Hypothalamus (tissue), 51 donors: ENCODE measurements at regions not wholly inside any gene's neighbourhood (a gene's known extent, or its start where the extent isn't known, plus 50 kb on each side); places are given as distances from the start of the nearest gene placed in this dataset.

Experiments used
- DNase-seq, 51 donors: peaks; one replicate each; lab custom pipeline; 2025; lab: John Stamatoyannopoulos, UW

- no peak for DNase-seq
Measured at GRCh38 chr5:2201011-2201410, 318.3 kb upstream of the IRX4 start.

DNA sequence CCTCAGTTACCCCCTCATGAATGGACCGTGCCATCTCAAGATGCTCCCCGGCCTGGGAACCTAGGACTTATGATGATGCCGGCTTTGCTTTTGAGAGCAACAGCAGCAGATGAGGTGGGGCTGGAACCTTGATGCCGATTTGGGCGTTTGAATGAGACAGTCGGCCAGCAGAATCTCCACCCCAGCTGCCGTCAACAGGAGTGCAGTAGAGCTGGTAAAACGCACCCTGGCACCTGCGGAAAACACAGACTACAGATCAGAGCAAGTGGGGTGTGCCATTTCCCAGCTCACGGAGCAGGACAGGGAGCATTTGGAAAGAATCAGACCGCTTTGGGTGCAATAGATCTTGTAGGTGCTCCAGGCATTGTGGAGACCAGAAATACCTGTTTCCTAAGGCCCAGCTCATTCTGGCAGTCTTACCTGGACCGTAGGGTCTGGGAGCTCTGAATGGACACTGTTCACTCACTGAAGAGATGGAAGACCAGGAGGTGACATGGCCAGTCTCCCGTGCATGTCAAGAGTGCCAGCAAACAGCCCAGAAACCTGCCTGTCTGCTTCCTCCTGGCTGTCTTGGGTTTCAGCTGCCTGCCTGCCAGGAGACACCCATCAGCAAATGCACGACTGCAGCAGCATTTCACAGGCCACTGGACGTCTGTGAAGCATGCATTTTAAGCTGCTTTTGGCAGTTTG, 317.7 kb upstream of the IRX4 start:
- no peak for DNase-seq

DNA sequence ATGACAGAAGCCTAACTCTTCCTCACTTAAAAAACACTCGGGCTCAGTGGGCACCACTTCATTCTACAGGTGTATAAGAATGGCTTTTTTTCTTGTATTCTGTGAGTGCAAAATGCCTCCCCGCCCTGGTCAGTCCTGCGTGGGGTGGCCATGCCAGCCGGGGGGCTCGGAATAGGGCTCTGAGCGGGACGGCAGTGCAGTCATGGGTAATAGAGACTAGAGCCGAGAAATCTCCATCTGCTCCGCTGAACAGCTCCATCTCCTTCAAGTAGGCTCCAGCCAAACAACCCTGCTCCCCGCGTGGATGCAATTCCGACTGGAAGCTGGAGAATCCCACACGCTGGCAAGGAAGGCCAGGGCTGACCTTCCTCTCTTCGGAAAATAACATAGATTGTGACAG, 317.0 kb upstream of the IRX4 start:
- no peak for DNase-seq

DNA sequence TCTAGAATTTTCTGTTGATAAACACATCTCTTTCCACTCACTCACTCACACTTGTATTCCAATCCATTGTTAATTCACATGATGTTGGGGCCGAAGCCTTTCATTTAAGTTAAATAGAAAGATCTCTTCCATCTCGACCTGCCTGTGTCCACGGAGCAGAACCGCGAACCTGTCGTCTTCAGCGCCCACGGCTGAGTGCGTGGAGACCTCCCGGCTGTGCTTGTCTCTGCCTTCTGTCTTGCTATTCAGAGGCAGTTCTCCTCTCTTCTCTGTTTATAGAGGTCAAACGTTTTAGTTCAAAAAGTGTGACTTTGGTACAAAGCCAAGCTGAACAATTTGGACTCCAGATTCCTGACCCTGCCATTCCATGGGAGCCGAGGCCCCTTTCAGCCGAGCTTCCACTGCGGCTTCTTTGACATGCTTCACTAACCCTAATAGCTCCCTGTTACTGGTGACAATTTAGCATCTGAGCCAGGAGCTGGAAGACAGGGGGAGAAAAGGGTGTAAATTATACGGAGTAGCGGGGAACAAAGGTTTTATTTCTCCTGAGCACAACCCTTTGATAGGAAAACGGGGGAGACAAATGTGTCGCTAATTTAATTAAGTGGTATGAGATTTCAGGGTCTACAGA, 314.4 kb upstream of the IRX4 start:
- DNase-seq = no peak

GRCh38 chr5:2196416-2196815, 313.7 kb upstream of the IRX4 start:
- DNase-seq = no peak

DNA sequence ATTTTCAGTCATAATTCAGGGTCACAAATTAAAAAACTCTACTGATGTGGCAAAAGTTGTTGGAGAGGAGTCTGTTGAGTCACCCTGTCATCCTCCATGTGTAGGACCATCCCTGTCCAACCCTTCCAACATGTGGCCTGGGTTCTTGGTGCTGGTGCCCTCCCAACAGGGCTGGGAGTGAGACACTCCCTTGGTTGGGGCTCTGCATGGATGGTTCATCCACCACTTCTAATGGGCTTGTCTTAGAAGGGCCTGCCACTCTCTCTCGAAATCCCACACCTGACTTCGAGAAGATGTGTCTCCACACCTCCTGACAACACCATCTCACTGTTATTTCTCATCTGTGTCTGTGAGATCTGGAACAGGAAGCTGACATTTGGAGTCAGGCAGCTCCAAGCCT, 312.2 kb upstream of the IRX4 start:
- DNase-seq = no peak

DNA sequence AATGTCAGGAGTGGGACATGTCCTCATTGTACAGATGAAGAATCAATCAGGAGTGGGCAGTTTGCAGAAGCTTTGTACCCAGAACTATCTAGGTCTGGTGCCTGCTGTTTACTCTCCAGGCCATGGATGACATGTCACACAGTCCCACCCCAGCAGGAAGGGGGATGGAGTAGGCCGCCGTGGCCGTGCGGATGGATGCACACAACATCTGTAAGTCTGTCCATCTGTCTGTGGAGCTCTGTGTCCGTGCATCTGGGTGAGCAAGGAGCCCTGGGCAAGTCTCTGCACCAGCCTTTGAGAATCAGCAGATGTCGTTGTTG, 311.5 kb upstream of the IRX4 start:
- DNase-seq = no peak

DNA sequence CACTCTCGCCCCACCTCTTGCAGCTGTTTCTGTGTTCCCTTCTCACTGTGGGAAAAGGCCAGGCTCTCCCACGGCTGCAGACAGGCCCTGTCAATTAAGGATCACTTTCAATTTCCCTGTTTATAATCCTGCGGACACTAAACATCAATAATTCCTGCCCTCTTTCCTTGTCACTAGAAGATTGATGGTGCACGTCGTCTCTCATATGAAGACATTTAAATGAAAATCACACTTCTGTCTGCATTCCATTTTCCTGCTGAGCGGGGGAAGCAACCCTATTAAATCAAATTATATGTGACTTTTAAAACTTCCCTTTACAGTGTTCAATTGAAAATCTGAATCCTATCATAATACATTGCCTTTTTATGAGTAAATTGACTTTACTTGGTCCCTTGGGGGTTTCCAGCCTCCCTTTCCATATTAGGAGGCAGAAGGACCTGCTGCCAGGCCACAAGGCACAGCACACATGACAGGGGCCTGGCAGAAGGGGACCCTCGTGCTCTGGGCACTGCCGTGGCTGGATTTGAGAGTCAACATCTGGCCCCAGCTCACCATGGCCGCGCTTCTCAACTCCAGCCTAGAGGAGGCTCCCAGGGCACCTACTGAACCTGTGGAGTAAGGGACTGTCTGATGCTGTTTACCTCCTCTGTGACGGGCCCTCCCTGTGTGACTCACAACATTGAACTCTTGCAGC, 311.0 kb upstream of the IRX4 start:
- no peak for DNase-seq

DNA sequence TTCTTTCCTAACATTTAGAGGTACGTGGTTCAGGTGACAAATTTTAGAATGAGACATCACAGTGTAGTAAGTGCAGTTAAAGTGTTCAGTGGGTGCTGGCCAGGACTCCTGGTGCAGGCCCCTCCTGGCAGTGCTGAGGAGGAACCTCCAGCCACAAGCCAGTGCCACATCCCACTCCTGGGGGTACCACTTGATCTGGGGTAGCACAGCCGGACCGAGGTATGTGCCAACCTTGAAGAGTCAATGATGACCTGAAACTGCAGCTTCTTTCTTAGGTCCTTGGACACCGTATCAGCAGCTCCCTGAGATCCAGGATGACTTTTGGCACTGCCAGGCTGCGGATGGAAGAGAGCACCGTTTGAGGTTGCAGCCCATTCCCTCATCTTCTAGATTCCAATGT, 310.4 kb upstream of the IRX4 start:
- DNase-seq = no peak

GRCh38 chr5:2192496-2192895, 309.8 kb upstream of the IRX4 start:
- no peak for DNase-seq

DNA sequence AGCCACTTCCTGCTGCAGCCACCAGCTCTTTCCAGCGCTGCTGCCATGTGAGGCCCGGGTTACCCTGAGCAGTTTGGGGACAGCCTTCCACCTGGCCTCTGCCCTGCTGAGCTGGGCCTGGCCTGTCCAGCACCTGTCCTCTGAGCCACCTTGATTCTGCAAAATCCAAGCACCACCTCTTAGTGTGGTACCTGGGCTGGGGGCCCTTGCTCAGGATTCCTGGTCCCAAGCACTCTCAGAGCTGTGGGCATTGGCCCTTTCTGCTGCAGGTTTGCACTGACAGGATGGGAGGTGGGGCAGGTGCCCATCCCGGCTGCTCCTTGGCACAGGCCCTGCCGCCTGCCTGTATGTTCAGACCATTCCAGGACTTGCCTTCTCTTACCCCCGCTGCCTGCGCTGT, 309.2 kb upstream of the IRX4 start:
- DNase-seq = no peak

DNA sequence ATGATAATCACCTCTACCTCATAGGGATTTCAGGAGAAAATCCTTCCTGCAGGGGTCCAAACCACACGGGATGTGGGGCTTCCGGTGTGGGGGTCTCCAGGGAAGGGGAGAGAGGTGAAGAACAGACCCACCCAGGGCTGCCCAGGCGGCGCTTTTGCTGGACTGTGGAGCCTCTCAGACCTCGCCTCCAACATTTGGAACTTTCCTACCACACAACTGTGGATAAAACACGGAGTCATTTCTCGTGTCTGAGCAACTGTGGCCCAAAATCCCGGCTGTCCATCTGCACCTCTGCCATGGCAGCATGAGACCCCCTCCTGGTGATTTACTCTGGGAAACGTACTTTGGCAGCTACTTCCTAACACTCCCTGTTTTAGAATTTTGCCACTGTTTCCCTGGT, 307.8 kb upstream of the IRX4 start:
- DNase-seq = no peak

- no peak for DNase-seq
Measured at GRCh38 chr5:2188661-2189060, 305.9 kb upstream of the IRX4 start.

GRCh38 chr5:2188137-2188536, 305.4 kb upstream of the IRX4 start:
- no peak for DNase-seq

GRCh38 chr5:2187687-2188086, 305.0 kb upstream of the IRX4 start:
- no peak for DNase-seq

DNA sequence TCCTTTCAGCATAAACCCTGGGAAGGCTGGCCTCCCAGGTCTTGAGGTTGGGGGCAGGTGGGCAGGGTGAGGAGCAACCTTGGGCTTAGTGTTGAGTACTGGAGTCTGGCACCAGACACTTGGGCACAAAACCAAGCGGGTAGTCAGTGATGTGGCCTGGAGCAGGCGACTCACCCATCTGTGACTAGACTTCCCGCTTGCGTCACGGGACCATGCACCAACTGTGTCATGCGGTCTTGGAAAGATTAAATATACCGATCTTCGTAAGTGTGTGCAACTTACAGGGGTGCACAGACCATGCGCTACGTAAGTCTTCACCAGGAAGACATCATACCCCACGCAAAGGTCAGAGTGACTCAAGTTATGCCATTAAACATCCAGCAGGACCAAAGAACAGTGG, 304.4 kb upstream of the IRX4 start:
- DNase-seq = no peak

- DNase-seq = no peak
Measured at GRCh38 chr5:2186472-2187015, 303.8 kb upstream of the IRX4 start.

DNA sequence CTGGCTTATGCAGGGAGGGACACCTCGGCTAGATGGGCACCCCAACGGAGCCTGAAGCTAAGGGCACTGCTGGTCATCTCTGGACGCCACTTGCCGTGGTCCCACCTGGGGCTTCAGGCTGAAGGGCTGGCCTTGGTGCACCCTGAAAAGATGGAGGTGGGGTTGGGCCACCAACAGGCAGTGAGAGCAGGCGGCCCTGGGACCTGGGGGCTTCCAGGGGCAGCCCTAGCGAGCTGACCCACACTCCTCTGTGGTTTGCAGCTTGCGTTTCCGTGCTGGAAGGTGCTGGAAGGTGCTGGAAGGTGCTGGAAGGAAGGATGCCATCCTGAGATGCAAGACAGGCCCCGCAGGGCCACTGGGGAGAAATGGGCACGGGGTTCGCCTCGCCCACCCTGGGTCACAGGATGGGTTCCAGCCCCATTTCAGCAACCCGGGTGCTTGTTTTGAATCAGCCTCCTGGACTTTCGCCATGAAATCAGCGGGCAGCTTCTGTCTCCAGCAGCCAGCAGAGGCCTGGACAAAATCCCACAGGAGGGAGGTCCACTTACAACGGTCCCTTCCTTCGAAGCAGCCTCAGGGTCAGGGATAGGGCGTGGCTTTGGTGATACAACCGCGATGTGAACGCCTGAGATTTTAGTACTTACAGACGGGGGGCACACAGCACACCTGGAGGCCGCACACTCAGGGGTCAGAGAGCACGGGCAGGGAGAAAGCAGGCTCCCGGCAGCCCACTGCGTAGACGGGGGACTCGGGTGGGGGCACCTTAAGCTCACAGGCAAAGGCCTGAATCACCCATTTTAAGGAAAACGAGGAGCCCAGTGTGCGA, 303.1 kb upstream of the IRX4 start:
- DNase-seq = no peak

DNA sequence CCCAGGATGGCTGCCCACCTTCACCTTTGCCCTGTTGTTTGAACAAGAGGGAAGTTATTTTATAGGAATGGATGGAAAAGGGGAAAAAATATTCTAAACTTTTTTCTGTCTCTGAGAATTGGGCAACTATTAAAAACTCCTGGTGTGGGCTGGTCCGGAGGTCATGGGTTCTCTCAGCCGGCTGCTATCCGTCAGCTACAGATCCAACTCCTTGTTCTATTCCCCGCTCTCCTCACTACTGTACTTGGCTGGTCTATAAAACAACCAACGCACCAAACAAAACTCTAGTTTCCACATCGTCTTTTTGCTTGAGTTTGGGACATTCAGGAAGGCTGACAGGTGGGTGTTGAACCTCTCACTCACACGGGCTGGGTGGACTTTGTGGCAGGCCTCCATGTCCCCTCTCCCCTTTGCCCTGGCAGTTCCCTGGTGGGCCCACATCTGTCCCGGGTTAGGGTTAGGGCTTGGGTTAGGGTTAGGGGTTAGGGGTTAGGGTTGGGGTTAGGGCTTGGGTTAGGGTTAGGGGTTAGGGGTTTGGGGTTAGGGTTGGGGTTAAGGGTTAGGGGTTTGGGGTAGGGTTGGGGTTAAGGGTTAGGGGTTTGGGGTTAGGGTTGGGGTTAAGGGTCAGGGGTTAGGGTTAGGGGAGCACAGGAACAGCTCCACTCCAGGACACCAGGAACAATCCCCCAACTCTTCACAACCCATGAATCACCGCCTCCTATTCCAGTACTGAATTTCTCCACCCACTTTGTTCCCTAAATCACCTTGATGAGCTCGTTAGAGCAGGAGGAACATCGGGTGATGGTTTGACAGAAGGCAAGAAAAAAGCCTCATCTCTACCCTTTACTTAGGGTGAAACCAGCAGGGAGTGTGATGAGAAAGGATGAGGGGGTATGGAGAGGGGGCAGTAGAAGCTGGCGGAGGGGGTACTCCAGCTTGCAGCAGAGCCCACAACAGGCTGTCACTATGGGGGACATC, 302.1 kb upstream of the IRX4 start:
- no peak for DNase-seq

DNA sequence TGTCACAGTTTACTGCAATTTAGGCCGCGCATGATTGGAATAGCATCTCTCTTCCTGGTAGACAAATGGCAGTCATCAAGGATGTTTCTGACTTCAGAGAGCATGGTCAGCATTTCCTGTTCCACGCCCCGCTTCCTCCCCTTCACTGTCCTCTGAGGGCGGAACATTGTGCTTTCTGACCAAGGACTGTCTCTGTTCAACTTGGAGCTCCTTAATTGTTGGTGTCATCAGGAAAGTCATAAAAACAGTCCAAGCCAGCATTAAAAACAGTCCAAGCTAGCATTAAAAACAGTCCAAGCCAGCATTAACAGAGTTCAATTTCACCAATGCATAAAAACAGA, 301.3 kb upstream of the IRX4 start:
- DNase-seq = no peak
